ENCODE measurements at regions not wholly inside any gene's neighbourhood (a gene's known extent, or its start where the extent isn't known, plus 50 kb on each side); places are given as distances from the start of the nearest gene placed in this dataset.

DNA sequence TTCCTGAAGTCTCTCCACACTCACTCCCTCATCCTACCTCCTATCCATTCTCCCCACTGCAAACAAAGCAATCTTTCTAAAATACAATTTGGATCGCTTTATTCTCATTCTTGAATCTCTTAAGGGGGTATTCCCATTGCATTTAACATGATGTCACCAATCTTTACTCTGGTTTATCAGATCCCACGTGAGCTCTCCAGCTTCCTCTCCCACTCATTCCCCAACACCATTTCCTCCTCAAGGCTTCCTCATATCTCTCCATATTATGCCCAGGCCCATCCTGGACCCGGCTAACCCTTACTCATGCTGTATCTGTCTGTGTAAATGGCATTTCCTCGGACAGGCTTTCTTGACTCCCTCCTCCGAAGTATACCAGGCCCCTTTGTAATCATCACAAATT is 165.0 kb downstream of the CD47 start:
- ChIA-PET CTCF (no interaction called here), POLR2A (no interaction called here)
- intact Hi-C loops (cut with micrococcal nuclease; ENCODE audit: unreplicated experiment): loop anchor here (5.0 to 10.0 kb wide), 5 partner anchors 159 to 691 kb away; no protein-coding TSS in a partner anchor
- TF ChIP-seq, protein P1, sequence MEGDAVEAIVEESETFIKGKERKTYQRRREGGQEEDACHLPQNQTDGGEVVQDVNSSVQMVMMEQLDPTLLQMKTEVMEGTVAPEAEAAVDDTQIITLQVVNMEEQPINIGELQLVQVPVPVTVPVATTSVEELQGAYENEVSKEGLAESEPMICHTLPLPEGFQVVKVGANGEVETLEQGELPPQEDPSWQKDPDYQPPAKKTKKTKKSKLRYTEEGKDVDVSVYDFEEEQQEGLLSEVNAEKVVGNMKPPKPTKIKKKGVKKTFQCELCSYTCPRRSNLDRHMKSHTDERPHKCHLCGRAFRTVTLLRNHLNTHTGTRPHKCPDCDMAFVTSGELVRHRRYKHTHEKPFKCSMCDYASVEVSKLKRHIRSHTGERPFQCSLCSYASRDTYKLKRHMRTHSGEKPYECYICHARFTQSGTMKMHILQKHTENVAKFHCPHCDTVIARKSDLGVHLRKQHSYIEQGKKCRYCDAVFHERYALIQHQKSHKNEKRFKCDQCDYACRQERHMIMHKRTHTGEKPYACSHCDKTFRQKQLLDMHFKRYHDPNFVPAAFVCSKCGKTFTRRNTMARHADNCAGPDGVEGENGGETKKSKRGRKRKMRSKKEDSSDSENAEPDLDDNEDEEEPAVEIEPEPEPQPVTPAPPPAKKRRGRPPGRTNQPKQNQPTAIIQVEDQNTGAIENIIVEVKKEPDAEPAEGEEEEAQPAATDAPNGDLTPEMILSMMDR (IDR thresholded peaks at IDR 0.05): no peak
- TF ChIP-seq TCF7L2 (IDR thresholded peaks at IDR 0.05; ENCODE audit: low read depth, low read length) (no peak), SIN3A (IDR thresholded peaks at IDR 0.05; ENCODE audit: borderline replicate concordance, insufficient read depth, low read depth, low read length) (no peak), POLR2AphosphoS5 (IDR thresholded peaks at IDR 0.05; ENCODE audit: low read depth, low read length) (no peak)
- TF ChIP-seq, protein P2, sequence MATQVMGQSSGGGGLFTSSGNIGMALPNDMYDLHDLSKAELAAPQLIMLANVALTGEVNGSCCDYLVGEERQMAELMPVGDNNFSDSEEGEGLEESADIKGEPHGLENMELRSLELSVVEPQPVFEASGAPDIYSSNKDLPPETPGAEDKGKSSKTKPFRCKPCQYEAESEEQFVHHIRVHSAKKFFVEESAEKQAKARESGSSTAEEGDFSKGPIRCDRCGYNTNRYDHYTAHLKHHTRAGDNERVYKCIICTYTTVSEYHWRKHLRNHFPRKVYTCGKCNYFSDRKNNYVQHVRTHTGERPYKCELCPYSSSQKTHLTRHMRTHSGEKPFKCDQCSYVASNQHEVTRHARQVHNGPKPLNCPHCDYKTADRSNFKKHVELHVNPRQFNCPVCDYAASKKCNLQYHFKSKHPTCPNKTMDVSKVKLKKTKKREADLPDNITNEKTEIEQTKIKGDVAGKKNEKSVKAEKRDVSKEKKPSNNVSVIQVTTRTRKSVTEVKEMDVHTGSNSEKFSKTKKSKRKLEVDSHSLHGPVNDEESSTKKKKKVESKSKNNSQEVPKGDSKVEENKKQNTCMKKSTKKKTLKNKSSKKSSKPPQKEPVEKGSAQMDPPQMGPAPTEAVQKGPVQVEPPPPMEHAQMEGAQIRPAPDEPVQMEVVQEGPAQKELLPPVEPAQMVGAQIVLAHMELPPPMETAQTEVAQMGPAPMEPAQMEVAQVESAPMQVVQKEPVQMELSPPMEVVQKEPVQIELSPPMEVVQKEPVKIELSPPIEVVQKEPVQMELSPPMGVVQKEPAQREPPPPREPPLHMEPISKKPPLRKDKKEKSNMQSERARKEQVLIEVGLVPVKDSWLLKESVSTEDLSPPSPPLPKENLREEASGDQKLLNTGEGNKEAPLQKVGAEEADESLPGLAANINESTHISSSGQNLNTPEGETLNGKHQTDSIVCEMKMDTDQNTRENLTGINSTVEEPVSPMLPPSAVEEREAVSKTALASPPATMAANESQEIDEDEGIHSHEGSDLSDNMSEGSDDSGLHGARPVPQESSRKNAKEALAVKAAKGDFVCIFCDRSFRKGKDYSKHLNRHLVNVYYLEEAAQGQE (IDR thresholded peaks at IDR 0.05; ENCODE audit: insufficient read depth in 1 of 2, low read depth in 2 of 2, low read length in 1 of 2): no peak
- DNase-seq (ENCODE audit: low read depth, low spot score) (no peak), ATAC-seq (no peak)
- no peaks in the 10 kb centered on the region for H3K36me3 ChIP-seq (ENCODE audit: control insufficient read depth, insufficient read depth, low read length)
- H3K27ac ChIP-seq (ENCODE audit: low read length): no peak overlapping the region
- no TSS peak for BruUV-seq (replicated peaks)
- no peaks in the 10 kb centered on the region for H3K9me3 ChIP-seq (ENCODE audit: control insufficient read depth, insufficient read depth, low read depth, low read length)
- H3K4me1 ChIP-seq (ENCODE audit: control insufficient read depth, insufficient read depth, low read length): 0 out of 2 replicates have a peak, but pooled peaks cover 2% of the 10 kb centered on the region
- H3K4me3 ChIP-seq (ENCODE audit: low read depth in 2 of 2, low read length in 2 of 2): no peak overlapping the region
- in situ Hi-C loops (cut with HindIII; ENCODE audit: low pct_unique_long_range_greater_than_20kb, low sequenced_read_pairs): no loop called here
- H3K27me3 ChIP-seq (ENCODE audit: control insufficient read depth, insufficient read depth, low read length): peaks cover 33% of the 10 kb centered on the region

- no peak for ATAC-seq
- H3K27me3 ChIP-seq (ENCODE audit: control insufficient read depth, insufficient read depth, low read length): peaks cover 29% of the 10 kb centered on the region
- H3K9me3 ChIP-seq (ENCODE audit: control insufficient read depth, insufficient read depth, low read depth, low read length): no peaks in the 10 kb centered on the region
- TF ChIP-seq SIN3A (IDR thresholded peaks at IDR 0.05; ENCODE audit: borderline replicate concordance, insufficient read depth, low read depth, low read length): no peak
- TF ChIP-seq POLR2AphosphoS5 (IDR thresholded peaks at IDR 0.05; ENCODE audit: low read depth, low read length): no peak
- TF ChIP-seq, protein P2 (IDR thresholded peaks at IDR 0.05; ENCODE audit: insufficient read depth in 1 of 2, low read depth in 2 of 2, low read length in 1 of 2): no peak
- no peak for TF ChIP-seq TCF7L2 (IDR thresholded peaks at IDR 0.05; ENCODE audit: low read depth, low read length)
- TF ChIP-seq, protein P1 (IDR thresholded peaks at IDR 0.05): no peak
- DNase-seq (ENCODE audit: low read depth, low spot score): no peak
- H3K4me1 ChIP-seq (ENCODE audit: control insufficient read depth, insufficient read depth, low read length): no peaks in the 10 kb centered on the region
- no TSS peak for BruUV-seq (replicated peaks)
- no peak overlapping the region for H3K27ac ChIP-seq (ENCODE audit: low read length)
- H3K4me3 ChIP-seq (ENCODE audit: low read depth in 2 of 2, low read length in 2 of 2): no peak overlapping the region
- ChIA-PET POLR2A (no interaction called here), CTCF (no interaction called here)
- no peaks in the 10 kb centered on the region for H3K36me3 ChIP-seq (ENCODE audit: control insufficient read depth, insufficient read depth, low read length)
- intact Hi-C loops (cut with micrococcal nuclease; ENCODE audit: unreplicated experiment) (loop anchor here (10.0 kb wide), 4 partner anchors 164 to 686 kb away; no protein-coding TSS in a partner anchor), in situ Hi-C loops (cut with HindIII; ENCODE audit: low pct_unique_long_range_greater_than_20kb, low sequenced_read_pairs) (no loop called here)
Measured at GRCh38 chr3:107921038-107921437, 169.8 kb downstream of the CD47 start.

Data from Panc1 (cell line).